GM12872 (cell line): ENCODE measurements at regions not wholly inside any gene's neighbourhood (a gene's known extent, or its start where the extent isn't known, plus 50 kb on each side); places are given as distances from the start of the nearest gene placed in this dataset.

Experiments
- TF ChIP-seq, protein P1 (sequence below): IDR thresholded peaks from 3 replicates; pipeline ENCODE4 v1.5.1; 2011; ENCODE audit warnings: low read depth, mild to moderate bottlenecking, low read length, moderate library complexity; ENCODE audit not compliant: insufficient read depth

DNA sequence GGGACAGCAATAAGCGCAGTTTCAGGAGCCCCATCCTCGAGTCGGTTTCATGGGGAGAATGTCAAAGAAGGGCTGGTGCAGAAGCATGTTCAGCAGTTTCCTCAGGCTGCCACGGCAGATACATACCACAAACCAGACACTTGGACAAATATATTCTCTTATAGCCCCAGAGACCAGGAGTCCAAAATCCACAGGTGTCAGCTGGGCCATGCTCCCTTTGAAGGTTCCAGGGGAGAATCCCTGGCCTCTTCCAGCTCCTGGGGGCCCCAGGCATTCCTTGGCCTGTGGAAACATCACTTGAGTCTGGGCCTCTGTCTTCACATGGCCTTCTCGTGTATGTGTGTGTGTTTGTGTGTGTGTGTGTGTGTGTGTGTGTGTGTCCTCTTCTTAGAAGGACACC, 164.1 kb downstream of the UQCRFS1 start:
- TF ChIP-seq, protein P1, sequence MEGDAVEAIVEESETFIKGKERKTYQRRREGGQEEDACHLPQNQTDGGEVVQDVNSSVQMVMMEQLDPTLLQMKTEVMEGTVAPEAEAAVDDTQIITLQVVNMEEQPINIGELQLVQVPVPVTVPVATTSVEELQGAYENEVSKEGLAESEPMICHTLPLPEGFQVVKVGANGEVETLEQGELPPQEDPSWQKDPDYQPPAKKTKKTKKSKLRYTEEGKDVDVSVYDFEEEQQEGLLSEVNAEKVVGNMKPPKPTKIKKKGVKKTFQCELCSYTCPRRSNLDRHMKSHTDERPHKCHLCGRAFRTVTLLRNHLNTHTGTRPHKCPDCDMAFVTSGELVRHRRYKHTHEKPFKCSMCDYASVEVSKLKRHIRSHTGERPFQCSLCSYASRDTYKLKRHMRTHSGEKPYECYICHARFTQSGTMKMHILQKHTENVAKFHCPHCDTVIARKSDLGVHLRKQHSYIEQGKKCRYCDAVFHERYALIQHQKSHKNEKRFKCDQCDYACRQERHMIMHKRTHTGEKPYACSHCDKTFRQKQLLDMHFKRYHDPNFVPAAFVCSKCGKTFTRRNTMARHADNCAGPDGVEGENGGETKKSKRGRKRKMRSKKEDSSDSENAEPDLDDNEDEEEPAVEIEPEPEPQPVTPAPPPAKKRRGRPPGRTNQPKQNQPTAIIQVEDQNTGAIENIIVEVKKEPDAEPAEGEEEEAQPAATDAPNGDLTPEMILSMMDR = no peak

DNA sequence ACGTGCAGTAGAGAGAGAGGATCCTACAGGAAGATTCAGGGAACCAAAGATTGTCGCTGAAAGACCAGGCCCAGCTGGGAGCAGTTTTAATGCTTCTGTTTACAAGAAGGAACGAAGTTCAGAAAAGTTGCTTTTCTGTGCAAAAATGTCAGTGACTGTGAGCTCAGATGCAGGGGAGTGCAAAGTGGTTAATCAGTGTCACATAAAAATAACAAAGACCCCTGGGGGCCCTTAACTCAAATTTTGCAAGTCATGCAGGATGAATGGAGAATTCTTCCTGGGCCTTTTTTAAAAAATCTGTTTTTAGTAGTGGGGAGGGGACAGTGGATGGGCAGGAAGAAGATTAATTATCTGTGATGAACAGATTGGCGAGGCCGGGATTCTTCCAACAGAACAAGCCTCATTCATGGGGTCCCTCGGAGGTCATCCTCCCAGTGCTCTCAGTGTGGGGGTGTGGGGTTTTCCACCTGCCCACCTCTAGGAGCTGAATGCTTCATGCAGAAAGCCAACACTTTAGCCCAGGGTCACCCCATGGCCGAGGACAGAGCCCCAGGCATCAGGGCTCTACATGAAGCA, 167.2 kb downstream of the UQCRFS1 start:
- TF ChIP-seq, protein P1 = no peak

DNA sequence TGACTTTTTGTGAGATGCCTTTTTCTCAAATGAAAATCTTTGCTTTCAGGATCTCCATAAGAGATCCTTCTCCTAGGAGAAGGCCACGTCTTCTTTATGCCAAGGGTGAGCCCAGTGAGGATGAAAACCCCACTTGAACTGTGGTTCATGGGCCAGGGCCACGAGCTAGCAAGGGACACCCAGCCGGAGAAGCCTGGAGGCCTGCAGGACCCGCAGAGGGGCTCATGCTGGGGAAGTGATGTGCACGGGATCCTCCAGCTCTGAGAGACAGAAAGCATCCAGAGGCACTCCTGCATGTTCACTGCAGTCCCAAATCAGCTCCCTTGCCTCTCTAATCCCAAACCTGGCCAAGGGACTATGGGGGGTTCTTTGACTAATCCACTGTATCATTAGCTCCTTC, 168.9 kb downstream of the UQCRFS1 start:
- TF ChIP-seq, protein P1 = no peak

DNA sequence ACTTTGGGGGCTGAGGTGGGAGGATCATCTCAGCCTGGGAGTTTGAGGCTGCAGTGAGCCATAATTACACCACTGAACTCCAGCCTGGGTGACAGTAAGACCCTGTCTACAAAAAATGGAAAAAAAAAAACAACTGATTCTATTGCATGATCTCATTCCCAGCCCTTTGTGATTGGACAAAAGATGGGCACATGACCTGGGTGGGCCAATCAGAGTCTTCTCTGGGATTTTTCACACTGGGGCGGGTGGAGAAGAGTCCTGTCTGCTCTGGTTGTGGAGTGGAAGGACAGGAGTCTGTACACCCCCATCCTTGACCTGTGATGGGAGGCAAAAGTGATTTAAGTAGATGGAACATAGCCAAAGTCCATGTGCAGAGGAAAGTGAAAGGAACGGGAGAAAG, 170.5 kb downstream of the UQCRFS1 start:
- TF ChIP-seq, protein P1 = no peak

GRCh38 chr19:29040951-29041350, 172.0 kb downstream of the UQCRFS1 start:
- TF ChIP-seq, protein P1 = no peak

GRCh38 chr19:29040292-29040691, 172.7 kb downstream of the UQCRFS1 start:
- TF ChIP-seq, protein P1 = no peak

- TF ChIP-seq, protein P1 = no peak
Measured at GRCh38 chr19:29031216-29031615, 181.7 kb downstream of the UQCRFS1 start.
